ENCODE measurements at regions not wholly inside any gene's neighbourhood (a gene's known extent, or its start where the extent isn't known, plus 50 kb on each side); places are given as distances from the start of the nearest gene placed in this dataset.

GRCh38 chr2:220163486-220163885, 536.1 kb downstream of the SLC4A3 start:
- H3K36me3 ChIP-seq (ENCODE audit: insufficient read depth, low read length): no peaks in the 10 kb centered on the region
- H4K20me1 ChIP-seq (ENCODE audit: insufficient read depth, low read length): no peaks in the 10 kb centered on the region
- no peak overlapping the region for H3K27ac ChIP-seq (ENCODE audit: low read depth, low read length)
- H3K27me3 ChIP-seq (ENCODE audit: insufficient read depth, low read length): no peaks in the 10 kb centered on the region
- no peak overlapping the region for H3K4me2 ChIP-seq (ENCODE audit: insufficient read depth, low read length)
- H3K4me1 ChIP-seq (ENCODE audit: insufficient read depth, low read length): no peaks in the 10 kb centered on the region
- no peaks in the 10 kb centered on the region for H3K79me2 ChIP-seq (ENCODE audit: insufficient read depth, low read length)
- H2AFZ ChIP-seq (ENCODE audit: low read length): no peak overlapping the region
- no peak for DNase-seq (ENCODE audit: insufficient read length, low spot score, missing footprints)
- TF ChIP-seq CTCF (IDR thresholded peaks at IDR 0.05; ENCODE audit: extremely low read depth, low read depth, low read length): no peak
- no peak overlapping the region for H3K4me3 ChIP-seq (ENCODE audit: insufficient read depth, low read length)
- no peaks in the 10 kb centered on the region for H3K9me3 ChIP-seq (ENCODE audit: low read depth, low read length)

GRCh38 chr2:220165401-220165800, 538.0 kb downstream of the SLC4A3 start:
- H3K9me3 ChIP-seq (ENCODE audit: low read depth, low read length): no peaks in the 10 kb centered on the region
- H3K36me3 ChIP-seq (ENCODE audit: insufficient read depth, low read length): no peaks in the 10 kb centered on the region
- DNase-seq (ENCODE audit: insufficient read length, low spot score, missing footprints): no peak
- no peak for TF ChIP-seq CTCF (IDR thresholded peaks at IDR 0.05; ENCODE audit: extremely low read depth, low read depth, low read length)
- H3K4me2 ChIP-seq (ENCODE audit: insufficient read depth, low read length): no peak overlapping the region
- H2AFZ ChIP-seq (ENCODE audit: low read length): no peak overlapping the region
- no peak overlapping the region for H3K4me3 ChIP-seq (ENCODE audit: insufficient read depth, low read length)
- H4K20me1 ChIP-seq (ENCODE audit: insufficient read depth, low read length): no peaks in the 10 kb centered on the region
- no peak overlapping the region for H3K27ac ChIP-seq (ENCODE audit: low read depth, low read length)
- no peaks in the 10 kb centered on the region for H3K79me2 ChIP-seq (ENCODE audit: insufficient read depth, low read length)
- H3K27me3 ChIP-seq (ENCODE audit: insufficient read depth, low read length): no peaks in the 10 kb centered on the region
- H3K4me1 ChIP-seq (ENCODE audit: insufficient read depth, low read length): no peaks in the 10 kb centered on the region

- no peak for DNase-seq (ENCODE audit: insufficient read length, low spot score, missing footprints)
These were observed 539.2 kb downstream of the SLC4A3 start for GRCh38 chr2:220166616-220167015.

GRCh38 chr2:220167956-220168355, 540.5 kb downstream of the SLC4A3 start:
- no peaks in the 10 kb centered on the region for H3K9me3 ChIP-seq (ENCODE audit: low read depth, low read length)
- H4K20me1 ChIP-seq (ENCODE audit: insufficient read depth, low read length): no peaks in the 10 kb centered on the region
- no peak for DNase-seq (ENCODE audit: insufficient read length, low spot score, missing footprints)
- no peak overlapping the region for H3K4me2 ChIP-seq (ENCODE audit: insufficient read depth, low read length)
- TF ChIP-seq CTCF (IDR thresholded peaks at IDR 0.05; ENCODE audit: extremely low read depth, low read depth, low read length): no peak
- H3K36me3 ChIP-seq (ENCODE audit: insufficient read depth, low read length): no peaks in the 10 kb centered on the region
- H3K4me1 ChIP-seq (ENCODE audit: insufficient read depth, low read length): no peaks in the 10 kb centered on the region
- no peak overlapping the region for H3K4me3 ChIP-seq (ENCODE audit: insufficient read depth, low read length)
- H3K79me2 ChIP-seq (ENCODE audit: insufficient read depth, low read length): no peaks in the 10 kb centered on the region
- no peak overlapping the region for H2AFZ ChIP-seq (ENCODE audit: low read length)
- no peak overlapping the region for H3K27ac ChIP-seq (ENCODE audit: low read depth, low read length)
- H3K27me3 ChIP-seq (ENCODE audit: insufficient read depth, low read length): no peaks in the 10 kb centered on the region

More at GRCh38 chr2:220166616-220167015, 539.2 kb downstream of the SLC4A3 start:
- Histone ChIP-seq H3K36me3 (ENCODE audit: insufficient read depth, low read length) (no peaks in the 10 kb centered on the region), H4K20me1 (ENCODE audit: insufficient read depth, low read length) (no peaks in the 10 kb centered on the region), H3K27me3 (ENCODE audit: insufficient read depth, low read length) (no peaks in the 10 kb centered on the region), H3K4me3 (ENCODE audit: insufficient read depth, low read length) (no peak overlapping the region), H3K79me2 (ENCODE audit: insufficient read depth, low read length) (no peaks in the 10 kb centered on the region), H3K9me3 (ENCODE audit: low read depth, low read length) (no peaks in the 10 kb centered on the region), H3K4me2 (ENCODE audit: insufficient read depth, low read length) (no peak overlapping the region), H3K4me1 (ENCODE audit: insufficient read depth, low read length) (no peaks in the 10 kb centered on the region), H3K27ac (ENCODE audit: low read depth, low read length) (no peak overlapping the region), H2AFZ (ENCODE audit: low read length) (no peak overlapping the region)
- no peak for TF ChIP-seq CTCF (IDR thresholded peaks at IDR 0.05; ENCODE audit: extremely low read depth, low read depth, low read length)
